C4-2B (cell line): ENCODE measurements at regions not wholly inside any gene's neighbourhood (a gene's known extent, or its start where the extent isn't known, plus 50 kb on each side); places are given as distances from the start of the nearest gene placed in this dataset.

ENCODE experiments used
- ZFX ChIP-seq: fragments of 450-650 bp; IDR thresholded peaks from 2 replicates; pipeline ENCODE4 v1.6.1; 2017
- TF ChIP-seq, protein P1 (sequence below): fragments of 450-650 bp; conservative IDR thresholded peaks from 2 replicates; pipeline ENCODE4 v1.5.1; 2017; ENCODE audit warnings: mild to moderate bottlenecking

DNA sequence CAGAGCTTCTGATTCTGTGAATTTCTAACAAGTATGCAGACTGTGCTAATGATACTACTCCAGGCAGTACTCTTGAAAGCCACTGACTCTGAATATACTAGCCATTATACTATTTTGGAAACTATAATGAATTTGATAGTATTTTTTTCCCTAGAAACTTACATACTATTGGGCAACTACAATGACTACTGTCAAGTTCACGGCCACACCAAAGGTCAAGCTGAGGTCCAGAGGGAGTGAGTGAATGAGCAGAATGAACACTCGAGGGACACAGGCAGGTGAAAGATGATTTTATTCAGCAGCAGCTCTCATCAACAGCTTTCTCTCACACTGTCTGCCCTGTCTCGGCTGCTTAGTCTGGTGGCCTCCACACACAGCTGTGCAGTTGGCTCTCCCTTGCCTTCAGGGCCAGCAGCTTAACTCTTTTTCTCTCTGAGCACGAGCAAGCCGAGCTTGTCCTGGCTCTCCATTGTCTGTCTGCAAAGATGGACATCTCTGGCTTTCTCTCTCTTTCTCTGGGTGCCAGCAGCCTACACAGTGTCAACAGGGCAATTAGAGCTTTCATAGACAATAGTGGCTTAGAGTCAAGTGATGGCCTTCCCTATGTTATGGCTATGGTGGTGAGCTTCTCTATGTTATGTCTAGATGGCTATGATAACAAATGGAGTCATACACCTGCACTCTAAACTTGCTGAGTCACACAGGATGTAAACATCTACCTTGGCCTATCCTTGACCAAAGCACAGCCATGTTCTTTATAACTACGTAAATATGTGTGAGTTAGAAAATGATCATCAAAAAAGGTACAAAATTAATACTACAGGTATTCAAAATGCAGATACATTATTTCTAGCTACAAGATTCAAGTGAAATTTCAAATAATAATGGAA is 362.4 kb downstream of the CGGBP1 start:
- TF ChIP-seq, protein P1, sequence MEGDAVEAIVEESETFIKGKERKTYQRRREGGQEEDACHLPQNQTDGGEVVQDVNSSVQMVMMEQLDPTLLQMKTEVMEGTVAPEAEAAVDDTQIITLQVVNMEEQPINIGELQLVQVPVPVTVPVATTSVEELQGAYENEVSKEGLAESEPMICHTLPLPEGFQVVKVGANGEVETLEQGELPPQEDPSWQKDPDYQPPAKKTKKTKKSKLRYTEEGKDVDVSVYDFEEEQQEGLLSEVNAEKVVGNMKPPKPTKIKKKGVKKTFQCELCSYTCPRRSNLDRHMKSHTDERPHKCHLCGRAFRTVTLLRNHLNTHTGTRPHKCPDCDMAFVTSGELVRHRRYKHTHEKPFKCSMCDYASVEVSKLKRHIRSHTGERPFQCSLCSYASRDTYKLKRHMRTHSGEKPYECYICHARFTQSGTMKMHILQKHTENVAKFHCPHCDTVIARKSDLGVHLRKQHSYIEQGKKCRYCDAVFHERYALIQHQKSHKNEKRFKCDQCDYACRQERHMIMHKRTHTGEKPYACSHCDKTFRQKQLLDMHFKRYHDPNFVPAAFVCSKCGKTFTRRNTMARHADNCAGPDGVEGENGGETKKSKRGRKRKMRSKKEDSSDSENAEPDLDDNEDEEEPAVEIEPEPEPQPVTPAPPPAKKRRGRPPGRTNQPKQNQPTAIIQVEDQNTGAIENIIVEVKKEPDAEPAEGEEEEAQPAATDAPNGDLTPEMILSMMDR, result no peak
- TF ChIP-seq ZFX, result no peak
